ENCODE measurements at regions not wholly inside any gene's neighbourhood (a gene's known extent, or its start where the extent isn't known, plus 50 kb on each side); places are given as distances from the start of the nearest gene placed in this dataset.

DNA sequence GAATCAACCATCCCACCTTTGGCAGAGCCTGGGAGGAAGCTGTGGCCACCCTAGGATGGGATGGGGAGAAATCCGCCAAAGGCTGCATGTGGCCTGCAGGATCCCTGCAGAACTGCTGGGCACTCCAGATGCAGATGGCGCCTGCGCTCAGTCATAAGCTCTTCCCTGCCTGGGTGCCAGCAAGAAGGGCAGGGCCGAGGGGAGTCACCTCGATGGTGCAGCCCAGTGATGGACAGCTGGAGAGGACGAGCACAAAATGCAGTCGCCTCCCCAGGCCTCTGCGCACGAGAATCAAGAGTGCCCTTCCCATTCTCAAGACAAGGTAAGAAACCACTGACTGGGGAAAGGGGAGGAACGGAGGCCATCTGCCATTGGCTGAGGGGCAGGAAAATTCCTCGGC, 693.6 kb downstream of the TBC1D22A start:
- no peak for TF ChIP-seq CTCF (IDR thresholded peaks at IDR 0.05; ENCODE audit: low read depth, low read length, missing control alignments)
- DNase-seq (ENCODE audit: extremely low read depth, low read depth): no peak
- no peak overlapping the region for H3K4me3 ChIP-seq (replicated peaks; ENCODE audit: low read depth, low read length)

DNA sequence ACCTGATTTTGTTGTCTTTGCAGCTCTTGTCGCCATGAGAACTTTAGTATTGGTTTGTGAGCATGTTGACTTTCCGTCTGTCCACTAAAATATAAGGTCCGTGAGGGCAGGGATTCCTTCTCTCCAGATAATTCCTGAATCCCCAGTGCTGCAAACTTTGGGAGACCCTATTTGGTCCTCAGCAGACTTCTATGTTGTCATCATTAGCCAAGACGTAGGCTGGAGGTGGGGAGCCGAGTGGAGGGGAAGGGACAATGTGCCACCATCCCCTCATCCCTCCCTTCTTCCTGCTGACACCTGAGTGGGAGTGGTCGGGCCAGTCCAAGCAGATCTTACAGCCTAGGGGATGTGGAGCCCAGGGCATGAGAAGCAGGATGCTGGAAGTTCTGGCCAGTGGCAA, 690.6 kb downstream of the TBC1D22A start:
- no peak for DNase-seq (ENCODE audit: extremely low read depth, low read depth)
- no peak for TF ChIP-seq CTCF (IDR thresholded peaks at IDR 0.05; ENCODE audit: low read depth, low read length, missing control alignments)
- no peak overlapping the region for H3K4me3 ChIP-seq (replicated peaks; ENCODE audit: low read depth, low read length)

DNA sequence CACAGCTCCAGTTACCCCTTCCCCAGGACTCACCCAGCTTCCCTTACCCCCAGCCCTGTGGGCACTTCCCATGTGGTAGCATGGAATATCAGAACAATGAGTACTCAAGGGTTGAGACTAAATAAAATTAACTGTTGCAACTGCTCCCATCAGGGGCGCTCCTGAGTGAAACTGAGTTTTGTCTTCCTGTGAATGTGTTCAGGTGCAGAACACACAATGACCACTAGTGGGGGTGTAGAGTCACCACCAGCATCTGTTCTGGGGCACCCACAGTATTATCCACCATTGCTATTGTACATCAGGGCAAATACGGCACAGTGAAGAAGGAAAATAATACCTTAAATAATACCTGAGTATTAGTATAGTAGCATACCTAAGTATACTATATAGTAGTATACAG, 689.7 kb downstream of the TBC1D22A start:
- TF ChIP-seq CTCF (IDR thresholded peaks at IDR 0.05; ENCODE audit: low read depth, low read length, missing control alignments): peak; percentile 16
- H3K4me3 ChIP-seq (replicated peaks; ENCODE audit: low read depth, low read length): no peak overlapping the region
- DNase-seq (ENCODE audit: extremely low read depth, low read depth): no peak

DNA sequence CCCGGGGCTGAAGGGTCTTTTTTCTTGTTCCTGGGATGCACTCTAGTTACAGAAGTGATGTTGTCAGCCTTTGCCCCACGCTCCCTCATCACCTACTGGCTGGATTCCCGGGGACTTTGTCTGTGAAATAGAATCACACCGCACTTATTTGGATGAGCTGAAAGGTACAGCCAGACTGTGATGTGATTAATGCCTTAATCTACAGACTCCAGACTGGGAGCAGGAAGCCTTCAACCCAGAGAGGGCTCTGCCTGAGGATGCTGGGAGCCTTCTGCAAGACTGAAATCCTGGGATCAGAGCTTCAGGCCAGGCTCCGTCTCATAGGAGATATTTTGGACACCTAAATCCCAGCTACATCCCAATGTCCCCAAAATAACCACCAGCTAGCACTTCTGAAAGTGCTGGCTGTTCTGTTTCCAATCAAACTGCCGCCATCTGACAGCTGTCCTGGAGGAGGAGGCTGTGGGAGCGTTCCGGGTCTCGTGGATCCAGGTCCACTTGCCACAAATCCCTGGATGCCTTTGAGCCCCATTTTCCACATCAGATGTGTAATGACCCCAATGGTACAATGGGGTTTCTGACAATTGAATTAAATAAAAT, 688.5 kb downstream of the TBC1D22A start:
- no peak overlapping the region for H3K4me3 ChIP-seq (replicated peaks; ENCODE audit: low read depth, low read length)
- DNase-seq (ENCODE audit: extremely low read depth, low read depth): no peak
- no peak for TF ChIP-seq CTCF (IDR thresholded peaks at IDR 0.05; ENCODE audit: low read depth, low read length, missing control alignments)

DNA sequence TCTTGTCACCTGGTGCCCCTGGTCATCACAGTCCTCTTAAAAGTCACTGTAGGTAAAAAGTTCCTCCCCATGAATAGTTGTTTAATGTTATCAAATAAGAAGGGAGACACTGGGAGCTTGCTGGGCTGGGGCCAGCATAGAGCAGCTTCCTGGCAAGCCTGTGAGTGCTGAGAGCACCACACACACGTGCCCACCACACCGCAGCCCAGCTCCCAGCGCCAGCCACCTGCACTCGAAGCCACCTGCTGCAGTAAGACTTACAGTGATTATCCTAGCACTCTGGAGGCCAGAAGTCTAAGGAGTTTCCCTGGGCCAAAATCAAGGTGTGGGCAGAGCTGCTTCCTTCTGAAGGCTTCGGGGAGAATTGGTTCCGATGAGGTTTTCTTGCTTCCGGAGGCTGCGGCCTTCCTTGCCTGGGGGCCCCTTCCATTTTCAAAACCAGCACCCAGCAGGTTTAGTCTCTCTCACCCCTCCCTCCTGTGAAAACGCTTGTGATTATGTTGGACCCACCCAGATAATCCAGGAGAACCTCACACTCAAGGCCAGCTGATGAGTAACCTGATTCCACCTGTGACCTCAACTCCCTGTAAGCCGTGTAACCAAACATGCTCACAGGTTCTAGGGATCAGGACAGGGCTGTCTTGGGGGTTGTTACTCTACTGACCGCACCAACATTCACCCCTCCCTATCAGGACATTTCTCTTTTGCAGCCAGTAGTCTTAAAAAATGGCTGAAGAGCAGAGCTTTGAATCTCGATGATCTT, 687.2 kb downstream of the TBC1D22A start:
- H3K4me3 ChIP-seq (replicated peaks; ENCODE audit: low read depth, low read length): no peak overlapping the region
- no peak for TF ChIP-seq CTCF (IDR thresholded peaks at IDR 0.05; ENCODE audit: low read depth, low read length, missing control alignments)
- DNase-seq (ENCODE audit: extremely low read depth, low read depth): no peak

DNA sequence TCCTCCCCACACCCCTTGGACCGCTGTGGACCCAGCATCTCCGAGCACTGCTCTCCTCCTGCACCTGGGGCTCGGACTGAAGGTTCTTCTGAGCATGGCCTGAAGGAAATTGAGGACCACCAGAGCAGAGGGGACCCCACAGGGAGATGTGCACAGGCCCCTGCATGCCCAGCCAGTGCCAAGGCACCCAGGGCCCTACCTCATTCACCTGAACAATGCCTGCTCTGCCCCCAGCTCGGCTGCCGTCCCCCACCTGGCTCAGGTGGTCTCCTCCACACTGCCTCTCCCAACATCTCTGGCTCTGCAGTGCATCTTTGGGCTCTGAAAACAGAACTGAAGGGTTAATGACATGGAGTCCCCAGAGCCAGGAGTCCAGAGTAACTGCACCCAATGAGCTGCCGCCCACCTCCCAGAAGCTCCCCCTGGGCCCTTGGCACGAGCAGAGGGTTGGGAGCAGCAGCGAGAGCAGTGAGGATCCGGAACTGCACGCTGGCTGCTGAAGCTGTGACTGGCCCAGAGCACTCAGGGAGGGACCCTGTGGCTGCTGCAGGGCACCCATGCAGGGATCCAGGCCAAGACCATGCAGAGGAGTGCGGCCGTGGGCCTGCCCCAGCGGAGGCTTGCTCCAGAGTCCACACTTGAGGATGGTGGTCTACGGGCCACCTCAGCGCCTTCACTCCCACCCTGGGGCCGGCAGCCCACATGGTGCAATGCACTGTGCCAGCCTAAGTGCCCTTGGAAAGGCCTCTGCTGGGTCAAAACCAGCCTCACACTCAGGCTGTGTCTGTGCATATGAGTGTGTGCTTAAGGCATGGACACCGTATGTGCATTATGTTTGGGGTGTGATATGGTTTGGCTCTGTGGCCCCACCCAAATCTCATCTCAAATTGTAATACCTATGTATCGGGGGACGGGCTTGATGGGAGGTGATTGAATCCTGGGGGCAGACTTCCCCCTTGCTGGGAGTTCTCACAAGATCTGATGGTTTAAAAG, 686.1 kb downstream of the TBC1D22A start:
- no peak for DNase-seq (ENCODE audit: extremely low read depth, low read depth)
- no peak overlapping the region for H3K4me3 ChIP-seq (replicated peaks; ENCODE audit: low read depth, low read length)
- TF ChIP-seq CTCF (IDR thresholded peaks at IDR 0.05; ENCODE audit: low read depth, low read length, missing control alignments): no peak
